Gastroesophageal sphincter (tissue), 4 donors: ENCODE measurements at regions not wholly inside any gene's neighbourhood (a gene's known extent, or its start where the extent isn't known, plus 50 kb on each side); places are given as distances from the start of the nearest gene placed in this dataset.

Experiments used
- ATAC-seq: fragments of 150-250 bp; one replicate; pipeline ENCODE4 v1.9.1; 2016; ENCODE audit warnings: mild to moderate bottlenecking, moderate library complexity
- H3K27ac ChIP-seq, 4 donors: fragments of 200-600 bp; sonication (generic) in 3 of 4; 1 replicate in 3 of 4; 2 replicates in 1 of 4; pipeline ENCODE4 v1.5.1; 2016 to 2019
- H3K27me3 ChIP-seq: fragments of 200-600 bp; sonication (generic); one replicate; pipeline ENCODE4 v1.5.1; 2019
- H3K36me3 ChIP-seq, 2 donors: fragments of 200-600 bp; sonication (generic); one replicate each; pipeline ENCODE4 v1.5.1; 2019; ENCODE audit warnings: control low read depth in 1 of 2
- H3K4me1 ChIP-seq, 3 donors: fragments of 200-600 bp; sonication (generic); 1 replicate in 2 of 3; 2 replicates in 1 of 3; pipeline ENCODE4 v1.5.1; 2016 to 2019; ENCODE audit warnings: control low read depth in 2 of 3
- H3K4me3 ChIP-seq, 2 donors: fragments of 200-600 bp; sonication (generic); one replicate each; pipeline ENCODE4 v1.5.1; 2019; ENCODE audit warnings: mild to moderate bottlenecking in 1 of 2, moderate library complexity in 1 of 2
- H3K9me3 ChIP-seq, 3 donors: fragments of 200-600 bp; sonication (generic); one replicate each; pipeline ENCODE4 v1.5.1; 2017 to 2019; ENCODE audit warnings: control low read depth in 2 of 3
- CTCF ChIP-seq, 4 experiments: fragments of 200-600 bp in 2 of 4; fragments of 450-650 bp in 2 of 4; sonication (generic) in 1 of 4; IDR thresholded peaks; one replicate each; pipeline ENCODE4 v1.5.1; 2017 to 2019; ENCODE audit warnings: antibody characterized with exemption in 4 of 4, mild to moderate bottlenecking in 2 of 4, moderate library complexity in 2 of 4
- EP300 ChIP-seq: sonication (generic); formaldehyde crosslinking; IDR thresholded peaks from one replicate; pipeline ENCODE4 v1.6.1; 2017; ENCODE audit warnings: antibody characterized with exemption, mild to moderate bottlenecking
- POLR2A ChIP-seq, 2 donors: fragments of 450-650 bp; IDR thresholded peaks; one replicate each; pipeline ENCODE4 v1.6.1; 2017; ENCODE audit warnings: antibody characterized with exemption in 2 of 2, mild to moderate bottlenecking in 2 of 2, moderate library complexity in 1 of 2
- POLR2AphosphoS5 ChIP-seq: sonication (generic); formaldehyde crosslinking; IDR thresholded peaks from one replicate; pipeline ENCODE4 v1.6.1; 2017; ENCODE audit warnings: antibody characterized with exemption
- WGBS, 2 donors: methylation state at CpG; one replicate each; pipeline ENCODE4 v1.1.5; 2018; ENCODE audit warnings: low coverage in 1 of 2; 5-methylcytosine and 5-hydroxymethylcytosine counted together

GRCh38 chr12:69150083-69150795, 89.1 kb upstream of the CPSF6 start:
- Histone ChIP-seq H3K36me3 (no peaks in the 10 kb centered on the region), H3K27ac (no peak overlapping the region), H3K4me3 (no peak overlapping the region), H3K4me1 (peaks cover 0 to 24% (median 0%) of the 10 kb centered on the region in 3 donors), H3K9me3 (no peaks in the 10 kb centered on the region), H3K27me3 (no peaks in the 10 kb centered on the region)
- ATAC-seq = no peak
- WGBS, 2 donors = 54 to 82% methylated on average over 4 of the region's 4 CpGs
- TF ChIP-seq POLR2A (IDR thresholded peaks at IDR 0.05) (no peak), EP300 (no peak), POLR2AphosphoS5 (no peak), CTCF (IDR thresholded peaks at IDR 0.05) (no peak)

- ATAC-seq = no peak
- TF ChIP-seq POLR2AphosphoS5 = no peak
- TF ChIP-seq POLR2A (IDR thresholded peaks at IDR 0.05) = no peak
- TF ChIP-seq EP300 = no peak
- TF ChIP-seq CTCF (IDR thresholded peaks at IDR 0.05) = no peak
- Histone ChIP-seq H3K4me1 (peaks cover 0 to 24% (median 0%) of the 10 kb centered on the region in 3 donors), H3K27me3 (no peaks in the 10 kb centered on the region), H3K27ac (no peak overlapping the region), H3K9me3 (no peaks in the 10 kb centered on the region), H3K36me3 (no peaks in the 10 kb centered on the region), H3K4me3 (no peak overlapping the region)
- 24 to 62% methylated on average over 2 of the region's 2 CpGs for WGBS, 2 donors
These were observed 88.6 kb upstream of the CPSF6 start for GRCh38 chr12:69150796-69151127.

- no peak for ATAC-seq
- 53 to 66% methylated on average over 6 to 7 of the region's 7 CpGs for WGBS, 2 donors
- H3K36me3 ChIP-seq = no peaks in the 10 kb centered on the region
These were observed 88.1 kb upstream of the CPSF6 start for GRCh38 chr12:69151254-69151764.

GRCh38 chr12:69154585-69155363, 84.6 kb upstream of the CPSF6 start:
- no peaks in the 10 kb centered on the region for H3K27me3 ChIP-seq
- H3K9me3 ChIP-seq = no peaks in the 10 kb centered on the region
- no peaks in the 10 kb centered on the region for H3K36me3 ChIP-seq
- peak; percentile 68 to 88 (median 80) for TF ChIP-seq CTCF (IDR thresholded peaks at IDR 0.05)
- TF ChIP-seq EP300 = no peak
- TF ChIP-seq POLR2AphosphoS5 = no peak
- no peak for TF ChIP-seq POLR2A (IDR thresholded peaks at IDR 0.05)
- no peak for ATAC-seq
- no peak overlapping the region for H3K4me3 ChIP-seq
- WGBS, 2 donors = 8 to 9% methylated on average over 7 of the region's 7 CpGs
- H3K4me1 ChIP-seq = peaks cover 0 to 33% (median 0%) of the 10 kb centered on the region in 3 donors
- H3K27ac ChIP-seq = no peak overlapping the region

More at GRCh38 chr12:69151254-69151764, 88.1 kb upstream of the CPSF6 start:
- Histone ChIP-seq H3K4me3 (no peak overlapping the region), H3K4me1 (peaks cover 0 to 24% (median 0%) of the 10 kb centered on the region in 3 donors), H3K27me3 (no peaks in the 10 kb centered on the region), H3K9me3 (no peaks in the 10 kb centered on the region), H3K27ac (no peak overlapping the region)
- no peak for TF ChIP-seq EP300
- no peak for TF ChIP-seq POLR2A (IDR thresholded peaks at IDR 0.05)
- TF ChIP-seq CTCF (IDR thresholded peaks at IDR 0.05) = no peak
- TF ChIP-seq POLR2AphosphoS5 = no peak
